ENCODE measurements at regions not wholly inside any gene's neighbourhood (a gene's known extent, or its start where the extent isn't known, plus 50 kb on each side); places are given as distances from the start of the nearest gene placed in this dataset.
"Not testable (repeated sequence)": the region's sequence is repeated elsewhere in the genome, so short reads cannot be mapped to it uniquely, and the experiment has no call there.

DNA sequence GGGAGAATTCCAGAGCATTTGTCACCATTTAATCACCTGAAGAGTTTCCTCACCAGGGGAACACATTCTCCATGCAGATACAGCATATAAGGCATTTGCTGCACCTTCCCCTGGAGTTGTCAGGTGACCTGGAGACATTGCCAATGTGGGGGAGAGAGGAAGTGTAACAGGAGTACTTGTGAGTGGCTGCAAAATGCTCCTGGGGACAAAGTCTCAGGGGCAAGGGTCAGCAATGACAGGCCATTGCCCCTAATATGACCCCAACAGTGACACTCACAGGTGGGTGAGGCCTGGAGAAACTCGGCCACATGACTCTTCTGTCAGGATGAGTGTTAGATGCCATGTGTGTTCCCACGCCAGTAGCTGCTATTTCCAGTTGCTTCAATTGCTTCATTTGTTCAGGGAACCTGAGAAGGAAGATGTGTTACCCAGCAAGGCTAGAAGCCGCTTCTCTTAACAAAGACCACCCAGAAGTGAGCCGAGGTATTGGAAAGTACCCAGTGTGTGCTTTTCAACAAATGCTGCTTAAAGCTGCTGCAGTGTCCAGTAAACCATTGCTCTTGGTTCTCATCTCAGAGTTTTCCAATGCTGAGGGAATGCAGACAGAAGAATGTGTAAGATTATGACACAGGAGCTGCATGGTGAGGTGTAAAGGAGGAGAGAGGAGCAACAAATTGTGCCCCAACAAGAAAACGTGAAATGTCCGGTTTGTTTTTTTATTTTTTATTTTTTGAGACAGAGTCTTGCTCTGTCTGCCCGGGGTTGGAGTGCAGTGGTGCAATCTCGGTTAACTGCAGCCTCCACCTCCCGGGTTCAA lies 128.2 kb upstream of the SLC44A1 start:
- no peak for DNase-seq

DNA sequence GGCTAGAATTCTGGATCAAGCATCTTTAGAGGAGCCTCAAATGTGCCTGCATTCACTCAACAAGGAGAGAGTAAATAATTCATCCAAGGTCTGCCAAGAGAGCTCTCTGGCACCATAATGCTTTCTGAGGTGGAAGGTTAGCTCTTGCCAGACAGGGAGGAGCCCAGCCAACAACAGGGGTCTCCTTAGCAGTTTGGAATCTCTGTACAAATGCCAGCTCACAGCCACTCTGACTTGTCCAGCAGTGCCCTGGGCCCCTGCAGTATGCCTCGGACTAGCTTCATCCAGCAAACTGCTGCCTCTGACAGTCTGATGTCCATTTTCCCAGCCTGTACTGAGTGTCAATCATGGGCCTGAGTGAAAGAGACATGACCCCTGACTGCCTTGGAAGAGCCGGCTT lies 127.2 kb upstream of the SLC44A1 start:
- no peak for DNase-seq

DNA sequence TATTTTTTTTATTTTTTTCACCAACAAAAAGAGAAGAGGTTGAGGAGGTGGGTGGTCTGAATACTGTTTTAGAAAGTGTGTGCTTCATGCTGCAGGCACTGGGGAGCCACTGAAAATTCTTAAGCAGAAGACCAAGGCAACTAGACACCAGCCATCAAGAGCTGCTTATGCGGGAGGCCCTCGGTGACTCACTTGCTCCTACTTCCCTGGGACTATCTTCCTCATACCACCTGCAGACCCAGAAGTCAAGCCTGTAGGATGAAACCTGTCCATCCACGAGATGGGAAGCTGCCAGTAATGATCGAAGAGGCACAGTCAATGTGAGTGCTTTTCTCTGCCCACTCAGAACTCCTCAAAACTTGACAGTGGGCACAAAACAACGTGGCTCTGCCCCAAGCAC lies 125.8 kb upstream of the SLC44A1 start:
- DNase-seq, result no peak

DNA sequence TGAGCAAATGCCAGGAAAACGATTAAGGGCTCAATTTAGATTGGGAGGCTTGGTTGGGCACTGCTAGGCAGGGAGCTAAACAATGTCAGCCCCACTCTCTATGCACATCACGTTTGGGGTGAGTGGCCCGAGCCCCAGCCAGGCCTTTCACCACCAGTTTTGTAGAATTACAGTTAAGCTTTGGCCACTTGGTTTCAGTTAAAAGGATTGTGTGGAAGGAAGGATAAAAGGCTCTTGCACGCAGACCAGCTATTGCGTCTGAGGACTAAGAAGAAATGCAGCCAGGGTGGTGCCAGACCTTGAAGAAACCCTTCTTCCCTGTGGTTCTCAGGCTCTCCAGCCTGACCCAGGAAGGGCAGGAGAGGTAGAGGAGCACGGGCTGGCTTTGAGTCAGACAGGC lies 125.3 kb upstream of the SLC44A1 start:
- DNase-seq, result peak; percentile 50 to 59

DNA sequence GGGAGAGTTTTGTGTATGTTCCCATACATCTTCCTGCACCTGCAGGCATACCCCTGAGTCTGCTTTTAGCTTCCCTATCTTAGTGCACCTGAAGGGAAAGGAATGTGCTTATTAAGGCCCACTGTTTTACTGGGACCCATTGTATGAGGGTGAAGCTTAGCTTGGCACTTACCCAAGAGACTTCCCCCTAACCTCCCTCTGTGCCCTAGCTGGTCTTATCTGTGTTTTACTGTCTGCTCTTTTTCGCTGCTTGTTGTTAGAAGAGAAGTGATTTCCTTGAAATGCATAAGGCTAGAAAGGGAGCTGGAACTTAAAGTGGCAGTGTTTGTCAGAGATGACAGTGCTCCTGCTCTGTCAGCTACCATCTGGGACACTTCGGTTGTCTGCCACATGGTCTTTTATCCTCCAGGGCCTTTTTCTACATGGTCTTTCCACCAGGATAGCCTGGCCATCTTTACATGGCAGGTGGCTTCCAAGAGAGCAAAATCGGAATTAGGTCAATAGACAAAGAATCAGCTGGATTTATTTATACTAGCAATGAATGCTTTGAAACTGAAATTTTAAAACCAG lies 122.5 kb upstream of the SLC44A1 start:
- no peak for DNase-seq

DNA sequence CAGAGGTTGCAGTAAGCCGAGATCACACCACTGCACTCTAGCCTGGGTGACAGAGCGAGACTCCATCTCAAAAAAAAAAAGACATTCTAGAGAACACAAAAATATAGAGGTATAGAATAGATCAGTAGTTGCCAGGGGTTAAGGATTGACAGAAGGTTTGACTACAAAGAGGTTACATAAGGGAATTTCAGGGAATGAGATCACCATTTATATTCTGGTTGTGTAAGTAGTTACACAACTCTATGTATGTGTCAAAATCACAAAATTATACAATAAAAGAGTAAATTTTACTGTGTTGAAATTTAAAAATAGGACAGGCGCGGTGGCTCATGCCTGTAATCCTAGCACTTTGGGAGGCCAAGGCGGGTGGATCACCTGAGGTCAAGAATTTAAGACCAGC lies 119.9 kb upstream of the SLC44A1 start:
- not testable (repeated sequence) for DNase-seq

DNA sequence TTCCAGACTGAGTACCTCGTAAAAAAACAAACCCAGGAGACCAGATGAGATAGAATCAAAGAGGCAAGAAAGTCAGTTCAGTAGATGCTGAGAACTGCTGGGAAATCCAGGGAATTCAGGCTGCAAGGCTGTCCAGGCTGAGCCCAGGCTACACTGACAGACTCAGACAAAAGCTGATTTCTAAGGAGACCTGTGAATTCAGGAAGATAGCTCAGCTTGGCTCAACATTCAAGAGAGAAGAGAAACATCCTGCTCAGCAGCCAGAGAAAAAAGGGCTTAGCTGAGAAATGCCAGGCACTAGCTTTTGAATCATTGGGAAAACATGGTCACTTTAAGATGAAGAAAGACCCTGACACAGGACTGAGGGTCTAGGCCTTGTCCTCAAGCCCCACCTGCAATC lies 118.2 kb upstream of the SLC44A1 start:
- DNase-seq, result no peak

DNA sequence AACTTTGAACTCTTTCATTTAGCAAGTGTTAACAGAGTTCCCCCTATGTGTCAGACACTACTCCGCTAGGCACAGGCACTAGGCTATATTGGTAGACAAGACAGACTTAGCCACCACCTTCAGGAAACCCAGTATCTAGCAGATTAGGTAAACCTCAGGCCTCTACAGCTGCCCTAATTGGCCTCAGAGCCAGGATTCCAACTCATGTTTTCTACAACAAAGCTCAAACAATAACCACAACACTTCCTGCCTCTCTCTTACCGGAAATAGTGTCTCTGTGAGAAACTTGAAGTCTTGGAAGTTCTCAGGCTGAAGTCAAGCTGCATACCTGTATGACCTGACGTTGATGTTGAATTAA lies 116.6 kb upstream of the SLC44A1 start:
- no peak for DNase-seq

DNA sequence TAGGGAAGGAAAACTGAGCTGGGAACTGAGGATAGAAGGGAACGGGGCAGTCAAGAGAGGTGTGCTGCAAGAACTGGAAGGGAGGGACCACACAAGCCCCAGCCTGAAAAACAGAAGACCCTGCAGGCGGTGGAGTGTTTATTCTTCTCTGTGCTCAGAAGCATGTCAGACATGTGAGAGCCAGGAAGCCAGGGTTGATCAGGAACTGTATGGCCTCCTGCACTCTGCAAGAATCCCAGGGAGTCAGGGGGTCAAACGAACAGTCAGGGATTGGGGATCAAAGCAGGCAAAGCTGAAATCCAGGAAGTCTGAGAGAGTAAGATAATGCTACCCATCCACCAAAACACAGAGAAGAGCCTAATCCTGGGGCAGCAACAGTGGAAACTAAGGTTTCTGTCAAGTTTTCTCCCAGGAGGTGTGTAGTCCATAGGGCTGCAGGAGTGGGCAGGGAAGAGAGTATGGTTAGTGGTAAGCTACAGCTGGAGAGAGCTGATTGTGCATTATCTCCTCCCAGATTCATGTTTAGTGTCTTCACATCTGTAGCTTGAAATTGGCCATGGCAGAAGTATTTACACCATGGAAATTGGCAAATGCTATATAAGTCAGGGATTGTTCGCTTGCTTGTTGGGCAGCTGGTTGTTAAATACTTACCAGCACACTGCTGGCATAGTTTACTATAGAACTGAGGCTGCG lies 115.4 kb upstream of the SLC44A1 start:
- no peak for DNase-seq

DNA sequence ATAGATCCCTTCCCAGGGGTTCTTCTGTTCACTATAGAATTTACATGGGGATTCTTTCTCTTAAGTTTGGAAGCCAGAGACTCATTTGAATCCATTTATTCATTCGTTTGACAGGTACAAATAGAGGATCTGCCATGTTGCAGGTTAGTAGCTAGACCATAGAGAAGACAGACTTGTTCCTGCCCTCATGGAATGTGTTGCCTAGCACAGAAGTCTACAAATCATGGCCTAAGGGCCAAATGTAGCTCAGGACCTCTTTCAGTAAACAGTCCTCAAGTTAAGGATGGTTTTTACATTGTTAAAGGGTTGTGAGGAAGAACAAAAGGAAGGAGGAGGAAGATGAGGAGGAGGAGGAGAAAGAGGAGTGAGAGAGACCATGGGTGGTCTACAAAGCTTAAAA lies 114.7 kb upstream of the SLC44A1 start:
- no peak for DNase-seq

DNA sequence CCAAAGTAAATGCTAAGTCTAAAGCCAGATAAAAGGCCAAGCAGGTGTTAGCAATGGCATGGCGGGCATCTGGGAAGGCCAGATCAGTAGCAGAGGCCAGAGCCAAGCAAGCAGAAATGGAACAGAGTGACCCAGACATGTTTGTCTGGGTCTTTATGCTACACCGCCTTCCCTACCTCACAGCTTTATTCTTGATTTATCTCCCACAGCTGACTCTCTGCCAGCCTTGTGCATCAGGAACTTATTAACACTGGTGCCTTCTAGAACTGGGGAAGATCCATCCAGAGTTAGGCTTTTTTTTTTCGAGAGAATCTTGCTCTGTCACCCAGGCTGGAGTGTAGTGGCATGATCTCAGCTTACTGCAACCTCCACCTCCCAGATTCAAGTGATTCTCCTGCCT lies 112.5 kb upstream of the SLC44A1 start:
- DNase-seq, result no peak

DNA sequence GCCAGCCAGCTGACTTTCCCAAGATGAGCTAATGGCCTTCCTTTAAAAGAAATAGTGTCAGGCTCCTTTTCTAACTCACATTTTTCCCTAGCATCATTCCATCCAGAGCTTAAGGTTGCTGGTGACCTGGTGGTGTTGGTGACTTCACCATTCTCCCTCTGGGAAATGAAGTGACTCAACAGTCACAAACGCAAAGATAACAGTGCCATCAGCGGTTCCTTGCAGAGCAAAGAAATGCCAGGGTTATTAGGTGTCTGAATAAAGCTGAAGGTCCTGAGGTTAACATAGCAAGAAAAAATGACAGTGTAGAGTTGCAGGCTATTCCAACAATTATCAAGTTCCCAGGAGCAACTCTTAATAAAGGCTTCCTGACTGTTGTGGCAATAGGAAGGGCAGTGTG lies 111.8 kb upstream of the SLC44A1 start:
- DNase-seq, result no peak

DNA sequence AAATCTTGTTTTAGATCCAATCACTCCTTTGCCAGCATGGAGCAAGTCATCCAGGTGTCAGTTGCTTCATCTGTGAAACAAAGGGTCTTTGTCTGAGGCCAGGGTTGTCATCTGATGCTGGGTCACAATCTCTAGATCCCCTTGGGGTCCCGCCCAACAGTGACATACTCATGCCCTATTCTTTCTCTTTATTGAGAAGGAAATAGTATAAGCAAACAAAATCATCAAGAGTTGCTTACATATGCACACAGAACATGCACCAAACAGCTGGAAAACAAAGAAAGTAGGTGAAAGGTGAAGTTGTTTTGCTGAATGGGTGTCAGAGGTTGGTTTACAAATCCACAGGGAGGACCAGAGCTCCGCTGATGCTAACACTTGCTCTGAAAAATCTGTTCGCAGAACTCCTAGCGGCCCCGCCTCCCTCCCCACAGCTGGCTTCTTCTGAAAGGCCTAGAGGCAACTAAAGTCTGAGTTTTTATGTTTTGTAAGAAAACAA lies 106.1 kb upstream of the SLC44A1 start:
- DNase-seq, result no peak

DNA sequence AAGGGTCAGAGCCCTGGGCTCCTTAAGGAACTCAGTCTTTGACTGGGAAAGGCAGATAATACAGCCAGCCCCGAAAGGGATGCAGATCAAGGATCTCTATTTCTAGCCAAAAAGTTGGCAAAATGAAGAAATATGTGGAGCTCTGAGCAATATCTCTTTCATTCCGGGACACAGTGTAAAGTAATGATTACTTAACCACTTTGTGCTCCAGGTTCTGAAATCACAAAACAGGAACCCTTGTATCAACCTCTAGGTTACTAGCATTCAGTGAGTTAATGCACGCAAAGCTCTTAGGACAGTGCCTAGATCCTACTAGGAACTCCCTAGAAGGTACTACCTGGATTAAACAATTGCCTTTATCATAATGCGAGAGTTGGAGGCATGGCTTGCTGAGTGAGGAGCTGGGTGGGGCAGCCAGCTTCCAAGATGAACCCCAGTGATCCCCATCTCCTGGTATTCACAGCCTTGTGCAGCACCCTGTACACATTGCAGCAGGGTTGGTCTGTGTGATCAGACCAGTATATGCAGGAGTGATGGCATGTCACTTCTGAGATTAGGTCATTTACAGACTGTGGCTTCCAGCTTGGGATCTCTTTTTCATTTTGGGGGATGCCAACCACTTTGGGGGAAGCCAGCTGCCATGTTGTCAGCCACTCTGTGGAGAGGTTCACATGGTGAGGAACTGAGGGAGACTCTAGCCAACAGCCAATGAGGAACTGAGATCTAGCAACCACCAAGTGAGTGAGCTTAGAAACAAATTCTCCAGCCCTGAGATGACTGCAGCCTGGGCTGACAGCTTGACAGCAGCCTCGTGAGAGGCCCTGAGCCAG lies 103.1 kb upstream of the SLC44A1 start:
- no peak for DNase-seq

DNA sequence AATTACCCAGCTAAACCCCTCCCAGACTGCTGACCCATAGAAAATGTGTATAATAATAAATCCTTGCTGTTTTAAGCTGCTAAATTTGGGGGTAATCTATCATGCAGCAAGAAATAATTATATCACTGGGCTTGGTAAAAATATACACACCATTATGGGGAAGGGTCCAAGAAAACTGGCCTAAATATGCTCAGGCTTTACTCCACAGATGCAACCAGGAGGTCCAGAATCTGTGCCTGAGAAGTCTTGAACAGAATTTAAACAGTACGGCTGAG lies 102.5 kb upstream of the SLC44A1 start:
- no peak for DNase-seq

DNA sequence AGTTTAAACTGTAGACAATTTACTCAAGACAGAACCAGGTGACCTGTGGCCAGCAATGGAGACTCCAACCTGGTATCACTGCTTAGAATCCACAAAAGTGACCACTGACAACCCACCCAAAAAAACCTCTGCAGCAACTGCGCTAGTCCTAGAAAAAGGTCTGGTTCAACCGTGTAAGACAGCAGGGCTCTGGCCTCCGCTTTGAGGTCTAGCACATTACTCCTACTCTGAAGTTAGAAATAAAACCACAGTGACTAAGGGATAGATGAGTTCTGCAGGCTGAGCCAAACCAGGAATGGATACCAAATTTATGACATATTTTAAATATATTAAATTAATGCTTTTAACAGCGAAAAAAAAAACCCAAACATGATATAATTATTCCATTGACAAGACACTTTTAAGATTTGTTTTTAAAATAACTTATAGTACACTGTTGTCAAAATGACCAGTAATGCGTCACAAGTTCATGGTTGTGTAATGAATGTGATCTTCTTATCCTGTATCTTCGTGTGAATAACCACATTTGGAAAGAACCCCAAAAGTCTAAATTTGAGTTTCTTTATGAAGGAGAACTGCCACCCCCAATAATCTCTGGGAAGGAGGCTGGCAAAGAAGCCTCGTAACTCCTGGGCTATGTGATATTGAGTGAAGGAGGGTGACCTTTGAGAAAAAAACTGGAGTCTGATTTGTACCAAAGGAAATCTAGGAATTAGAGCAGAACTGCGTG lies 101.9 kb upstream of the SLC44A1 start:
- DNase-seq, result no peak

DNA sequence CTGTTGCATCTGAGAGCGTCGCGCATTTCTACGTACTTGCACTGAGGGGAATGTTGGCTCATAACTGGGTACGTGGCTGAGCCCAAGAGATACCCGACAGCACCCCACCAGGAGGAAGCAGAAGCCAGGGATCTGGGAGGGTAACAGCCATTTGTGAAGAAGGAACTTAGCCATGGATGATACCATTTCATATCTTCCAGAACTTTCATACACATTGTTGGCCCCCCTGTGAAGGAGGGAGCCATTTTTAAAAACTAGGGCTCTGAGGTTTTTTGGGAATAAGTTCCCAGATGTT lies 101.4 kb upstream of the SLC44A1 start:
- no peak for DNase-seq

DNA sequence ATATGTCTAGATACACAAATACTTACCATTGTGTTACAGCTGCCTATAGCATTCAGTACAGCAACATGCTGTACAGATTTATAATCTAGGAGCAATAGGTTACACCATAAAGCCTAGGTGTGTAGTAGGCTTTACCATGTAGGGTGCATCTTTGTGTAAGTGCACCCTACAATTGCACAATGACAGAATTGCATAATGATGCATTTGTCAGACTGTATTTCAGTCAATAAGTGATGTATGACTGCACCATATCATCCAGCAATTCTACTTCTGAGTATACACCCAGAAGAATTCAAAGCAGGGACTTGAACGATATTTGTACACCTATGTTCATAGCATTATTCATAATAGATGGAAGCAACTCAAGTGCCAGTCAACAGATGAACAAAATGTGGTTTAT lies 100.4 kb upstream of the SLC44A1 start:
- DNase-seq, result no peak

DNA sequence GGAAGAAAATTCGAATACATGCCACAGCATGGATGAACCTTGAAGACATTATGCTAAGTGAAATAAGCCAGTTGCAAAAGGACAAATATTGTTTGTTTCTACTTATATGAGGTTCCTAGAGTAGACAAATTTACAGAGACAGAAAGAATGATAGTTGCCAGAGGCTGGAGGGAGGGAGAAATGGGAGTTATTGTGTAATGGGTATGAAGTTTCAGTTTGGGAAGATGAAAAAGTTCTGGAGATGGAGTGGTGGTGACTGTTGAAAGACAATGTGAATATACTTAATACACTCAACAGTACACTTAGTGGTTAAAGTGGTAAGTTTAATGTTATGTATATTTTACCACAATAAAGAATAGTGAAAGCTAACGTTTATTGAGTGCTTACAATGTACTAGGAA lies 99.6 kb upstream of the SLC44A1 start:
- no peak for DNase-seq

DNA sequence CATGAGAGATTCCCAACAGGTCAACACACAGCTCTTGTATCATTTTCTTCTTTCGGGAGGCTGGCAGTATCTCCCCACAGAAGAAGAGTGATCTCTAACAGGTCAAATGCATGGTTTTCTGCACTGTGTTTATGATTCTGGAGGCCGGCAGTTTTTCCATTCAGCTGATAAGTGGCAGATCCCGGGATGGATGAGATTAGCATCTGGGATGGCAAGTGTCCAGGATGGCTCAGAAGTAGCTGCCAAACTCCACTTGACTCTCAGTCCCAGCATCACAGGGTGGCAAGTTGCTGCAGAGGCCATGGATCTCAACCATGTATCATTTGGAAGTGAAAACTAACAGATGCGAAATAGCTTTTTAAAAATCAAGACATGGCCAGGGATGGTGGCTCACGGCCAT lies 97.8 kb upstream of the SLC44A1 start:
- DNase-seq, result no peak

DNA sequence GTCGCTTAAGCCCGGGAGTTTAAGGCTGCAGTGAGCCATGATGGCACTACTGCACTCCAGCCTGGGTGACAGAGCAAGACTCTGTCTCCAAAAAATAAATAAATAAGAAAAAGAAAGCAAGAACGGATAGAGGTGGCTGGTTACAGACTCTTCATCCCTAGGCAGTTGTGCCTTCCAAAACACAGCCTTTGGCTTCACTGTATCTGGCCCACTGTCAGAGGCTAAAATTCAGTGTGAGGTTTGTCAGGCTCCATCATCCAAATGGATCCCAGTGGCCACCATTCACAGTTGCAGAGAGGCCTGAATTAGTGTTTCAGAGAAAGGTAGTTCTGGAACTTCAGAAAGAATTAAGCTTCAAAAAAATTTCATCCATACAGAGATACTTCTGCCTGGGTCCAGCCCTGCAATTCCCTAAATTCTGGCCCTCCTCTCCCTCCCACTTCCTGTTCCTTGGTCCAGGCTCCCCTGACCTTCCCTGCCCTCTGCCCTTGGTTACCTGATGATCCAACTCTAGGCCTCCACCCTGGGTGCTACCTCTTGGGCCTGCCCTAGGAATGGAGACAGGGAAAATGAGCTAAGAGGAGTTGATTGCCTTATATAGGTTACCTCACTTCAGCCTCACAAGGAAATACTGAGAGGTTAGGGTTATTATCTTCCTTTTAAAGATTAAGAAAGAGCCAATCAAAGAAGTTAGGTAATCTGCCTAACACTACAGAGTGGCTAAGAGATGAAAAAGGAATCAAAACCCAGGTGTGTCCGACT lies 97.2 kb upstream of the SLC44A1 start:
- no peak for DNase-seq

DNA sequence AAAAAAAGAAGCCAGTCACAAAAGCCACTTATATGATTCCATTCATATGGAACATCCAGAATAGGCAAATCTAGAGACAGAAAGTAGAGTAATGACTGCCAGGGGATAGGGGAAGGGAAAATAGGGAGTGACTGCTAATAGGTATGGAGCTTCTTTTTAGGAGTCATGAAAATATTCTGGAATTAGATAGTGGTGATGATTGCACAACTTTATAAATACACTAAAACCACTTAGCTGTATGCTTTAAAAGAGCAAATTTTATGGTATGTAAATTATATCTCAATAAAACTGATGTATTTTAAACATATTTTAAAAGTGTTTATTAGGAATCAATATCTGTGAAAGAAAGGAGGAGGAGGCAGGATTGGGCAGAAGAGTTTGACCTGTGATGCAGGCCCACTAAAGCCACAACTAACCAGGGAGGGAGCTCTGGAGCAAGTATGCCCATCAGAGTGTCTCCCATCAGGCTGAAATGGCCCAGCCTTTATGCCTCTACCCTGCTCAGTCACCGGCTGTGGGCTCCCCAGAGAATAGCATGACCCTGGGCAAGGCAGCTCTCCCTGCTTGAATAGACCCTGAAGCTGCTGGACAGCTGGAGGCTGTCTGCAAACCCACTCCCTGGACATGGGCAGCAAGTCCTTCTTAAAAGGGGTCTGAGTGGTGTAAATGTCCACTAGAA lies 96.0 kb upstream of the SLC44A1 start:
- no peak for DNase-seq

All from hippocampal formation (tissue), 2 donors.